ENCODE measurements at regions not wholly inside any gene's neighbourhood (a gene's known extent, or its start where the extent isn't known, plus 50 kb on each side); places are given as distances from the start of the nearest gene placed in this dataset.

- TF ChIP-seq EZH2 (IDR thresholded peaks at IDR 0.05; ENCODE audit: borderline replicate concordance, insufficient read depth, low read depth, low read length, poor library complexity, severe bottlenecking) (no peak), CTCF (IDR thresholded peaks at IDR 0.05) (no peak)
Measured at GRCh38 chr2:161555826-161556225, 68.4 kb upstream of the SLC4A10 start.
